IMR-90 (cell line): ENCODE measurements at regions not wholly inside any gene's neighbourhood (a gene's known extent, or its start where the extent isn't known, plus 50 kb on each side); places are given as distances from the start of the nearest gene placed in this dataset.

Experiments used
- ATAC-seq: fragments of 200-7000 bp; cut with Tn5 transposase; 2 replicates; pipeline ENCODE4 v1.9.1; 2020; ENCODE audit warnings: low read depth, mild to moderate bottlenecking, moderate library complexity
- BruUV-seq: library from RNA; stranded (reverse); fragments of 400-500 nt; replicated peaks from 2 replicates; lab custom pipeline; 2021; lab: Mats Ljungman, UMichigan
- CTCF ChIA-PET: fragments of 300-600 bp; formaldehyde crosslinking; extraction: SDS; loops from one replicate; lab custom pipeline; 2021; ENCODE audit warnings: antibody characterized with exemption; lab: Yijun Ruan, JAX
- POLR2A ChIA-PET: fragments of 300-600 bp; sonication (Branson Sonifier 250); formaldehyde crosslinking; loops from one replicate; lab custom pipeline; 2022; ENCODE audit warnings: antibody characterized with exemption; ENCODE audit not compliant: unreplicated experiment; lab: Charles Lee
- DNase-seq: peaks from one replicate; pipeline ENCODE4 v3.0.0; 2013
- H2AFZ ChIP-seq: replicated peaks from 2 replicates; pipeline ENCODE3; 2013; ENCODE audit warnings: low read length, mild to moderate bottlenecking; ENCODE audit not compliant: poor library complexity
- H2AK5ac ChIP-seq: 2 replicates; pipeline ENCODE4 v1.6.1; 2013; ENCODE audit warnings: low read depth, low read length, inconsistent platforms
- H2AK9ac ChIP-seq: replicated peaks from 2 replicates; pipeline ENCODE3; 2013; ENCODE audit warnings: mild to moderate bottlenecking, low read depth, low read length, moderate library complexity; ENCODE audit not compliant: poor library complexity
- H2BK120ac ChIP-seq: 2 replicates; pipeline ENCODE4 v1.6.1; 2013; ENCODE audit warnings: low read depth, low read length, inconsistent platforms
- H2BK15ac ChIP-seq: 3 replicates; pipeline ENCODE4 v1.6.1; 2013; ENCODE audit warnings: low read depth, low read length, inconsistent platforms
- H2BK20ac ChIP-seq: 2 replicates; pipeline ENCODE4 v1.6.1; 2013; ENCODE audit warnings: low read depth, mild to moderate bottlenecking, inconsistent platforms, low read length, moderate library complexity
- H2BK5ac ChIP-seq: 2 replicates; pipeline ENCODE4 v1.6.1; 2013; ENCODE audit warnings: mild to moderate bottlenecking, low read depth, low read length, inconsistent platforms; ENCODE audit not compliant: poor library complexity, severe bottlenecking
- H3K14ac ChIP-seq: replicated peaks from 2 replicates; pipeline ENCODE4 v1.6.1; 2013; ENCODE audit warnings: low read depth, low read length, inconsistent platforms
- H3K18ac ChIP-seq: 2 replicates; pipeline ENCODE4 v1.6.1; 2013; ENCODE audit warnings: low read depth, low read length, control low read depth
- H3K23ac ChIP-seq: 2 replicates; pipeline ENCODE4 v1.6.1; 2013; ENCODE audit warnings: low read depth, low read length, inconsistent platforms
- H3K27ac ChIP-seq: 2 replicates; pipeline ENCODE4 v1.5.1; 2013; ENCODE audit warnings: mild to moderate bottlenecking, control low read depth, low read length; ENCODE audit not compliant: insufficient read depth
- H3K27me3 ChIP-seq: 2 replicates; pipeline ENCODE4 v1.6.1; 2013; ENCODE audit warnings: low read length; ENCODE audit not compliant: control insufficient read depth, insufficient read depth
- H3K36me3 ChIP-seq: 2 replicates; pipeline ENCODE4 v1.6.1; 2013; ENCODE audit warnings: low read length, mixed read lengths; ENCODE audit not compliant: control insufficient read depth, insufficient read depth
- H3K4ac ChIP-seq: 2 replicates; pipeline ENCODE4 v1.6.1; 2013; ENCODE audit warnings: low read depth, low read length, inconsistent platforms
- H3K4me1 ChIP-seq: 2 replicates; pipeline ENCODE4 v1.6.1; 2013; ENCODE audit warnings: low read length, mixed read lengths; ENCODE audit not compliant: control insufficient read depth, insufficient read depth
- H3K4me2 ChIP-seq: 2 replicates; pipeline ENCODE4 v1.6.1; 2013; ENCODE audit warnings: low read depth, mild to moderate bottlenecking, control low read depth, low read length, moderate library complexity
- H3K4me3 ChIP-seq: 2 replicates; pipeline ENCODE4 v1.5.1; 2013; ENCODE audit warnings: low read depth, mild to moderate bottlenecking, control low read depth, low read length, moderate library complexity; ENCODE audit not compliant: insufficient read depth
- H3K56ac ChIP-seq: 2 replicates; pipeline ENCODE4 v1.6.1; 2013; ENCODE audit warnings: low read length, inconsistent platforms; ENCODE audit not compliant: insufficient read depth; ENCODE audit errors: extremely low read depth
- H3K79me1 ChIP-seq, 2 experiments: 2 replicates each; pipeline ENCODE4 v1.6.1; 2013; ENCODE audit warnings: low read length in 2 of 2, inconsistent platforms in 1 of 2, low read depth in 1 of 2
- H3K9ac ChIP-seq: 2 replicates; pipeline ENCODE4 v1.6.1; 2013; ENCODE audit warnings: low read depth, low read length, control low read depth
- H3K9me1 ChIP-seq: 2 replicates; pipeline ENCODE4 v1.6.1; 2013; ENCODE audit warnings: low read length, inconsistent platforms; ENCODE audit not compliant: insufficient read depth
- H3K9me3 ChIP-seq: 2 replicates; pipeline ENCODE4 v1.6.1; 2013; ENCODE audit warnings: low read length; ENCODE audit not compliant: control insufficient read depth, insufficient read depth
- H4K20me1 ChIP-seq: 2 replicates; pipeline ENCODE4 v1.6.1; 2013; ENCODE audit warnings: low read length, inconsistent platforms; ENCODE audit not compliant: insufficient read depth
- H4K5ac ChIP-seq: 2 replicates; pipeline ENCODE4 v1.6.1; 2013; ENCODE audit warnings: mild to moderate bottlenecking, low read depth, low read length, control low read depth
- H4K8ac ChIP-seq, 2 experiments: 2 replicates each; pipeline ENCODE4 v1.6.1; 2013; ENCODE audit warnings: low read depth in 2 of 2, low read length in 2 of 2, control low read depth in 1 of 2, inconsistent platforms in 1 of 2
- H4K91ac ChIP-seq: 2 replicates; pipeline ENCODE4 v1.6.1; 2013; ENCODE audit warnings: low read depth, low read length, inconsistent platforms; ENCODE audit not compliant: insufficient read depth
- CHD1 ChIP-seq: IDR thresholded peaks from 2 replicates; pipeline ENCODE4 v1.6.1; 2012; ENCODE audit warnings: low read depth, low read length, improper control_type of control experiment
- MAFK ChIP-seq: IDR thresholded peaks from 2 replicates; pipeline ENCODE4 v1.6.1; 2012; ENCODE audit warnings: low read depth, low read length, improper control_type of control experiment
- MAZ ChIP-seq: IDR thresholded peaks from 2 replicates; pipeline ENCODE4 v1.6.1; 2012; ENCODE audit warnings: low read depth, mild to moderate bottlenecking, low read length, improper control_type of control experiment, moderate library complexity, borderline replicate concordance
- RAD21 ChIP-seq: IDR thresholded peaks from 2 replicates; pipeline ENCODE4 v1.6.1; 2012; ENCODE audit warnings: low read length, improper control_type of control experiment
- SMC3 ChIP-seq: fragments of 150-350 bp; IDR thresholded peaks from 2 replicates; pipeline ENCODE4 v1.6.1; 2016; ENCODE audit warnings: low read depth, mild to moderate bottlenecking, antibody characterized with exemption, low read length, moderate library complexity
- WGBS, 2 experiments: methylation state at CpG; one replicate each; pipeline versions ENCODE4 v1.1.5 to v1.1.7; 2013; ENCODE audit warnings: missing lambda C conversion rate in 2 of 2; ENCODE audit not compliant: insufficient read length in 1 of 2; ENCODE audit errors: extremely low coverage in 2 of 2; 5-methylcytosine and 5-hydroxymethylcytosine counted together
- dilution Hi-C: fragments of 300-500 bp; cut with HindIII; formaldehyde crosslinking; loops from one replicate; pipeline ENCODE4 v1.14.3; 2018; ENCODE audit warnings: low sequenced_read_pairs; ENCODE audit not compliant: unreplicated experiment
- in situ Hi-C: fragments of 300-500 bp; cut with MboI; formaldehyde crosslinking; loops from 3 replicates; pipeline ENCODE4 v1.14.3; 2019; ENCODE audit warnings: low sequenced_read_pairs, inconsistent platforms, mixed read lengths
- intact Hi-C: fragments of 100-400 bp; cut with micrococcal nuclease; formaldehyde crosslinking; loops from 2 replicates; pipeline ENCODE4 v1.10.0; 2022
- TF ChIP-seq, protein P1 (sequence below): conservative IDR thresholded peaks from 2 replicates; pipeline ENCODE4 v1.5.1; 2012; ENCODE audit warnings: mild to moderate bottlenecking, low read depth, low read length, improper control_type of control experiment
- TF ChIP-seq, protein P2 (sequence below): fragments of 150-350 bp; IDR thresholded peaks from 2 replicates; pipeline ENCODE4 v1.6.1; 2017; ENCODE audit warnings: mild to moderate bottlenecking, antibody characterized with exemption, low read length, low read depth

DNA sequence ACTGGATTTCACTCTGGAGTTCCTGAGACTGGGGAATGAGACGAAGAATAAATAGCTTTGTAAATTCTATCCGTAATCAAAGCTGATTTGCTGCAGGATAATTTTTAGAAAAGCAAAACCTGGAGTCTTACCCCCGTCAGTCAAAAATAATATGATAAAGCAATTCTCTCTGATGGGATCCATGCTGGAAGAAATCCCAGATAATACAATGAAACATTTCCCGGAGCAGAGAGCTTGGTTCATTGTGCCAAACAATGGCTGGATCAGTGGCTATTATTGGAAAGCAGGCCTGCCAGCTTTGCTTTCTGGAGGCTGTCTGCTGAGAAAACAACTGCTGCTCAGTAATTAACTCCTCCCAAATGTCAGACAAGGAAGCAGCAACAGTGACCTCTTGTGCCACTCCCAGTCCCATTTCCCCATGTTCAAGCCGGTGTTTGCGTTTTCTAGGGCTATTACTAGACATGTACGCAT is 609.4 kb upstream of the PCDH15 start:
- Histone ChIP-seq H3K14ac (no peak overlapping the region), H4K8ac (no peak overlapping the region), H3K23ac (no peak overlapping the region), H4K91ac (no peak overlapping the region), H3K4me3 (no peak overlapping the region), H2AK5ac (no peak overlapping the region), H2AFZ (no peak overlapping the region), H3K4ac (no peak overlapping the region), H3K27me3 (no peaks in the 10 kb centered on the region), H2BK5ac (no peak overlapping the region), H3K9ac (no peak overlapping the region), H3K56ac (no peak overlapping the region), H3K18ac (no peak overlapping the region), H3K79me1 (no peaks in the 10 kb centered on the region), H2BK15ac (no peak overlapping the region), H3K36me3 (no peaks in the 10 kb centered on the region), H4K20me1 (no peaks in the 10 kb centered on the region), H2AK9ac (no peak overlapping the region), H3K27ac (no peak overlapping the region), H3K4me2 (no peak overlapping the region), H3K9me1 (no peaks in the 10 kb centered on the region), H3K4me1 (no peaks in the 10 kb centered on the region), H3K9me3 (peaks cover 5% of the 10 kb centered on the region; the same call in 1 of the 2 replicates), H2BK20ac (no peak overlapping the region), H4K5ac (no peak overlapping the region), H2BK120ac (no peak overlapping the region)
- BruUV-seq: no TSS peak
- intact Hi-C loops: no loop called here
- no CpG with 5 or more reads among the region's 7 CpGs for WGBS, 2 experiments
- in situ Hi-C loops: no loop called here
- ChIA-PET POLR2A (no interaction called here), CTCF (no interaction called here)
- dilution Hi-C loops: no loop called here
- DNase-seq: no peak
- TF ChIP-seq SMC3: no peak
- no peak for TF ChIP-seq CHD1
- TF ChIP-seq, protein P1, sequence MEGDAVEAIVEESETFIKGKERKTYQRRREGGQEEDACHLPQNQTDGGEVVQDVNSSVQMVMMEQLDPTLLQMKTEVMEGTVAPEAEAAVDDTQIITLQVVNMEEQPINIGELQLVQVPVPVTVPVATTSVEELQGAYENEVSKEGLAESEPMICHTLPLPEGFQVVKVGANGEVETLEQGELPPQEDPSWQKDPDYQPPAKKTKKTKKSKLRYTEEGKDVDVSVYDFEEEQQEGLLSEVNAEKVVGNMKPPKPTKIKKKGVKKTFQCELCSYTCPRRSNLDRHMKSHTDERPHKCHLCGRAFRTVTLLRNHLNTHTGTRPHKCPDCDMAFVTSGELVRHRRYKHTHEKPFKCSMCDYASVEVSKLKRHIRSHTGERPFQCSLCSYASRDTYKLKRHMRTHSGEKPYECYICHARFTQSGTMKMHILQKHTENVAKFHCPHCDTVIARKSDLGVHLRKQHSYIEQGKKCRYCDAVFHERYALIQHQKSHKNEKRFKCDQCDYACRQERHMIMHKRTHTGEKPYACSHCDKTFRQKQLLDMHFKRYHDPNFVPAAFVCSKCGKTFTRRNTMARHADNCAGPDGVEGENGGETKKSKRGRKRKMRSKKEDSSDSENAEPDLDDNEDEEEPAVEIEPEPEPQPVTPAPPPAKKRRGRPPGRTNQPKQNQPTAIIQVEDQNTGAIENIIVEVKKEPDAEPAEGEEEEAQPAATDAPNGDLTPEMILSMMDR: no peak
- TF ChIP-seq, protein P2, sequence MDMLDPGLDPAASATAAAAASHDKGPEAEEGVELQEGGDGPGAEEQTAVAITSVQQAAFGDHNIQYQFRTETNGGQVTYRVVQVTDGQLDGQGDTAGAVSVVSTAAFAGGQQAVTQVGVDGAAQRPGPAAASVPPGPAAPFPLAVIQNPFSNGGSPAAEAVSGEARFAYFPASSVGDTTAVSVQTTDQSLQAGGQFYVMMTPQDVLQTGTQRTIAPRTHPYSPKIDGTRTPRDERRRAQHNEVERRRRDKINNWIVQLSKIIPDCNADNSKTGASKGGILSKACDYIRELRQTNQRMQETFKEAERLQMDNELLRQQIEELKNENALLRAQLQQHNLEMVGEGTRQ: no peak
- no peak for TF ChIP-seq RAD21
- no peak for TF ChIP-seq MAFK
- TF ChIP-seq MAZ: no peak
- no peak for ATAC-seq
